ENCODE measurements at regions not wholly inside any gene's neighbourhood (a gene's known extent, or its start where the extent isn't known, plus 50 kb on each side); places are given as distances from the start of the nearest gene placed in this dataset.

DNA sequence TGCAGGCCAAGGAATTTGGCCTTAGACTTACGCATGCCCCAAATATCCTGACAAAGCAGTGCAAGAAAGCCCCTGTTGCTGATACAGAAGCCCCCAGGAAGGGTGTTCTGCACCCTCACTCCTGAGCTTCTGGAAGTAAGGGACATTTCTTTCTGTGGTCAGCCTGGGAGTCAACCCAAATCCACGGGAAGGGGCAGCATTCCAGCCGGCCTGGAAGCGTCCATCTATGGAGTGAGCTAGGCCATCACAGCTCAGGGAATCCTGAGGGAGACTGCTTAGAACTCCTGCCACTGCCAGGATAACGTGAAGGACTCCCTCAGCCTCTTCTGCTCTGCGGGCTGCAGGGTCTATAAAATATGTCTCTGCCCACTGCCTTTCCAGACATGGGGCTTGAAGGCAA lies 173.9 kb downstream of the ANAPC1 start:
- TF ChIP-seq EP300 (IDR thresholded peaks at IDR 0.05; ENCODE audit: borderline replicate concordance) (no peak), CEBPB (IDR thresholded peaks at IDR 0.05) (no peak), TAF1 (IDR thresholded peaks at IDR 0.05; ENCODE audit: low read depth) (no peak), EGR1 (IDR thresholded peaks at IDR 0.05) (no peak), RAD21 (IDR thresholded peaks at IDR 0.05; ENCODE audit: low read depth) (no peak), YY1 (IDR thresholded peaks at IDR 0.05; ENCODE audit: low read depth) (no peak), NFIC (IDR thresholded peaks at IDR 0.05) (no peak), FOXM1 (IDR thresholded peaks at IDR 0.05; ENCODE audit: borderline replicate concordance, low read depth) (no peak)
- TF ChIP-seq, protein P1, sequence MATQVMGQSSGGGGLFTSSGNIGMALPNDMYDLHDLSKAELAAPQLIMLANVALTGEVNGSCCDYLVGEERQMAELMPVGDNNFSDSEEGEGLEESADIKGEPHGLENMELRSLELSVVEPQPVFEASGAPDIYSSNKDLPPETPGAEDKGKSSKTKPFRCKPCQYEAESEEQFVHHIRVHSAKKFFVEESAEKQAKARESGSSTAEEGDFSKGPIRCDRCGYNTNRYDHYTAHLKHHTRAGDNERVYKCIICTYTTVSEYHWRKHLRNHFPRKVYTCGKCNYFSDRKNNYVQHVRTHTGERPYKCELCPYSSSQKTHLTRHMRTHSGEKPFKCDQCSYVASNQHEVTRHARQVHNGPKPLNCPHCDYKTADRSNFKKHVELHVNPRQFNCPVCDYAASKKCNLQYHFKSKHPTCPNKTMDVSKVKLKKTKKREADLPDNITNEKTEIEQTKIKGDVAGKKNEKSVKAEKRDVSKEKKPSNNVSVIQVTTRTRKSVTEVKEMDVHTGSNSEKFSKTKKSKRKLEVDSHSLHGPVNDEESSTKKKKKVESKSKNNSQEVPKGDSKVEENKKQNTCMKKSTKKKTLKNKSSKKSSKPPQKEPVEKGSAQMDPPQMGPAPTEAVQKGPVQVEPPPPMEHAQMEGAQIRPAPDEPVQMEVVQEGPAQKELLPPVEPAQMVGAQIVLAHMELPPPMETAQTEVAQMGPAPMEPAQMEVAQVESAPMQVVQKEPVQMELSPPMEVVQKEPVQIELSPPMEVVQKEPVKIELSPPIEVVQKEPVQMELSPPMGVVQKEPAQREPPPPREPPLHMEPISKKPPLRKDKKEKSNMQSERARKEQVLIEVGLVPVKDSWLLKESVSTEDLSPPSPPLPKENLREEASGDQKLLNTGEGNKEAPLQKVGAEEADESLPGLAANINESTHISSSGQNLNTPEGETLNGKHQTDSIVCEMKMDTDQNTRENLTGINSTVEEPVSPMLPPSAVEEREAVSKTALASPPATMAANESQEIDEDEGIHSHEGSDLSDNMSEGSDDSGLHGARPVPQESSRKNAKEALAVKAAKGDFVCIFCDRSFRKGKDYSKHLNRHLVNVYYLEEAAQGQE (IDR thresholded peaks at IDR 0.05; ENCODE audit: low read depth) = no peak
- TF ChIP-seq, protein P2, sequence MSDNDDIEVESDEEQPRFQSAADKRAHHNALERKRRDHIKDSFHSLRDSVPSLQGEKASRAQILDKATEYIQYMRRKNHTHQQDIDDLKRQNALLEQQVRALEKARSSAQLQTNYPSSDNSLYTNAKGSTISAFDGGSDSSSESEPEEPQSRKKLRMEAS (IDR thresholded peaks at IDR 0.05) = no peak

Data from Ishikawa (cell line).